Renal pelvis (tissue), 1 donor: ENCODE measurements at regions not wholly inside any gene's neighbourhood (a gene's known extent, or its start where the extent isn't known, plus 50 kb on each side); places are given as distances from the start of the nearest gene placed in this dataset.

Experiments
- DNase-seq: peaks from one replicate; pipeline ENCODE4 v3.0.0-alpha.2; 2013

DNA sequence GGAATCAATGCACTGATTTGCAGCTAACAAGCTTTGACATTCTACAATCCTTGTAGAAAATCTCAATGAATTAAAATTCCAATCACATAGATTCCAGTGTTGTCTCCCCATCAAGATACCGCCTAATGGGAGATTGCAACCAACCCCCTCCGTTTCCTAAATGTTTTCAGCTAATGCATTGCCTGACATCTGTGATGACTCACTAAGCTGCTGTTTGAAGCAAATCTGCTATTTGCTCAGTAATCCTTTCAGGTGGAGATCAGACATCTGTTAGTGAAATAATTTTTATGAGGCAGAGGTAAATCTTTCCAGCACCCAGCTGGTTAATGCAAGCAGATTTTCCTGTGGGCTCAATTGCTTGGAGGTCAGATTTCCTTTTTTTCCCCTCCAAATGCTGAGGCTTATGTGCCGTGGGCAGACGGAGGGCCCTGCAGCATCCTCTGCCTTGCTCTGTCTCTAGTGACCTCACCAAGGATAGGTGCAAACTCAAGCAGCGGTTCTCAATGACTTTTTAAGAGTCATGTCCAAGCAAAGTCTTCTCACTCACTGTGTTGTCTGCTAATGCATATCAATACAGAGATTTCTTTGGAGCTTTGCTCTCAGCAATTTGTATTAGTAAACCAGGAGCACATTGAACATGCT, 91.1 kb upstream of the RAB3GAP2 start:
- DNase-seq: peak; percentile 9

DNA sequence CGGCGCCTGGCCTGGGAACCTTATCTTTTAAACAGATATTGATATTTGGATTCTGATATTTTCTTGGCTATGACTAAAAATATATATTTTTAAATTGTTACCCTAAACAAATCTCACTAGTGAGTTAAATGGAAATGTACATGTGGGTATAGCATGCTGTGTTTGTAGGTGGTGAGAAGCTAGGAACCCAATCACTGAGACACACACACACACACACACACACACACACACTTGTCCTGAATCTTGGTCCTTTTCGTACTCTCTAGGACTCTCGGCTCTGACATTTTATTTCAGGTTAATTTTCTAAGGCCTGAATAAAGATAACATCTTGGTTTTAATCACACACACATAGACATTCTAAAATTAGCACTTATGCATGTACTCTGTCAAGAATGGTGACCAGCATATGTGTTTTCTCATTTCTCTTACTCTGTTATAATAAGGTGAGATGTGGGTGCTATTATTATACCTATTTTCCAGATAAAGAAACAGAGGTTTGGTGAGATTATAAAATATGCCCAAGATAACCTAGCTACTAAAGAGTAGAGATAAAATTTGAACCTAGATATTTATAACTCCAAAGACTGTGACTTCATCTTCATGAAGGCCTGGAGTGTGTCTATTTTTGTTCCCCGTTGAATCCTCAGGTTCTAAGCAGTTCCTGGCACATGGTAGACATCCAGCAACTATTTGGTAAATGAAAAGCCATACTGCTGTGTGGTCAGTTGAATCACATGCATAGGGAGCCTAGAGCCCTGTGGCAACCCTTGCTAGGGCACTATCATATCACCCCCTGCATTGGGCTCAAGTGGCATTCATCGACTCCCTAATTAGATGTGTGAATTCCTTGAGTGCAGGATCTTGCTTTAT, 85.0 kb upstream of the RAB3GAP2 start:
- DNase-seq: no peak

DNA sequence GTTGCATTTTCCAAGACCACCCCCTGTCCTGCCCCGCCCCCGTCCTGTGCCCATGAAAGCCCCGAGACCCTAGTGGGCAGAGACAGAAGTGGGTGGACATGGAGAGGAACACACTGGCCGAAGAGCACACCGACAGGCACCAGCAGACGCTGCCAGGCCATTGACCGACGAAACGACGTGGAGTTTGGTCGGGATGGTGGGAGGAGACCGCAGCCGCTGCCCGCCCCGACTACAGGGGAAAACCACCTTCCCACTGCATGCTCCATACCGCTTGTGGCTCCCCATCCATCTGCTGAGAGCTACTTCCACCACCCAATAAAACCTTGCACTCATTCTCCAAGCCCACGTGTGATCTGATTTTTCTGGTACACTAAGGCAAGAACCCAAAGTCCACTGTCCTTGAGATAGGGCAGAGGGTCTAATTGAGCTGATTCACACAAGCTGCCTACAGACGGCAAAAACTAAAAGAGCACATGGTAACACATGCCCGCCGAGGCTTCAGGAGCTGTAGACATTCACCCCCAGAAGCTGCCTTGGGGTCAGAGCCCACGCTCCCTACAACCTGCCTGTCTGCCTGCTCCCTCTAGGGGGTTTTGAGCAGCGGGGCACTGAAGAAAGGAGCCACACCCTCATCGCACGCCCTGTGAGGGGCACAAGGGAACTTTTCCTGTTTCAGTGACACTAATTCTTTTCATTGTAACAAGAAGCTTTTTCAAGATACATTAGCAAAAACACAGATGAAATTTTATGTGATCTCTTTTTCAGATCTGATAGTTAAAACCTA, 81.2 kb upstream of the RAB3GAP2 start:
- DNase-seq: no peak

DNA sequence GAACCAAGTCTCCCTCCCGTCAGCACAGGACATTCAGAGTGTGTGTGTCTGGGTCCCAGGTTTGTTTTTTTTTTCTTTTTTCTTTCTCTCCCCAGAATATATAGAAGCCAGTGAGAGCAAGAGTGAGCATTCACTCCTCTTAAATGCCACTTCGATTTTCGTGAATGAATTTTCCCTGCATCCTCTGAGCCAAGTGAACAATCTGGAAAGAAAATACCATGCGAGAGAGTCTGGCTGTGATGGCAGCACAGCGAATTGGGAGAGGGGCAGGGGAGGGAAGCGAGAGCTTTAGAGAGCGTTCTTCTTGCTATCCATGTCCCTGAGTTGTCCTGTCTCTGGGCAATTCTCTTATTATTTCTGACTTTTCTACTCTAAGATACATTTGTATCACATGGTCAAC, 76.0 kb upstream of the RAB3GAP2 start:
- no peak for DNase-seq

DNA sequence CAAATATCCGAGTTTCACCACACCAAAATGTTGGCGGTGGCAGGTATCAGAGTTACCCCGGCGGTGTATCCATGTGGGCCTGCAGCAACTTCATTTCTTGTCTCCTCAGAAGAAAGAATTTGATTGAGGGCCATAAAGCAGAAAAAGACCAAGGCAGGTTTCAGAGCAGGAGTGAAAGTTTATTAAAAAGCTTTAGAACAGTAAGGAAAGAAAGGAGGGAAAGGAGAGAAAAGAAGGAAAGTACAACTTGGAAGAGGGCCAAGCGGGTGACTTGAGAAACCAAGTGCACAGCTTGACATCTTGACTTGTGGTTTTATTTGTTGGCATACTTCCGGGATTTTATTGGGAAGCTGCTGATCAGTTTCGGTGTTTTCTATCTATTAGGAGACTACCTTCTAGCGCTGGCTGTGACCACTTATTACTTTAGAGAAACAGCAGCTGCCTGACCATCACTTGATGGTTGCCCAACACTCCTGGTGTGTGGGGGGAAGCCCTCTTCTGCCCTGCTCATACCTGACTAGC, 75.5 kb upstream of the RAB3GAP2 start:
- no peak for DNase-seq

DNA sequence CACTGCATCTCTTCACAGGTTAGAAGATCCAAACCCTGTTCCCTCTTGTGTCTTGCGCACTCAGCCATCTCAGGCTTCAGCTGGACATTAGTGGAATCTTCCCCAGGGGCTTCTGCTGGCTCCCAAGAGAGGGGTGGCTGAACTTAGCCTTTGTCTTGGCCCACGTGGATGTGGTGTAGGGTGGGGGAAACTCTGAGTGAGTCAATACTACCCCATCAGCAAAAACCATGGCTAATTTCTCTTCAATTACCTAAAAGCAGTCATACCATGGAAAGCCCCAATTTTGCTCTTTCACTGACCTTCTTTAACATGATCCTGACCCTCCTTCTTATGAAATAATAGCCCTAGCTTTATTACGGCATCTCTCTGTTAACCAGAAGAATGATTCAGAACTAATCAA, 72.5 kb upstream of the RAB3GAP2 start:
- no peak for DNase-seq

DNA sequence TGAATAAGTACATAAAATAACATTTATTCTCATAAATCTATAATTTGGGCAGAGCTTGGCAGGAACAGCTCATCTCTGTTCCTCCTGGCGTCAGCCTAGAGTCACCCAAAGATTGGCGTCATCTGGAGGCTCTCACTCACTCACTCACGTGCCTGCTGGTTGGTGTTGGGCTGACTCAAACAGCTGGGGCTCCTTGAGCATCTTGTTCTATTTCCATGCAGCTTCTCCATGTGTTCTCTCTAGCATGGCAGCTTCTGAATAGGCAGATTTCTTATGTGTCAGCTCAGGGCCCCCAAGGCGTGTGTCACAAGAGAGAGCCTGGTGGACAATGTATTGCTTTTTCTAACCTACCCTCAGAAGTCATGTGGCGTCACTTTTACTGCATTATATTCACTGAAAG, 70.6 kb upstream of the RAB3GAP2 start:
- DNase-seq: no peak

DNA sequence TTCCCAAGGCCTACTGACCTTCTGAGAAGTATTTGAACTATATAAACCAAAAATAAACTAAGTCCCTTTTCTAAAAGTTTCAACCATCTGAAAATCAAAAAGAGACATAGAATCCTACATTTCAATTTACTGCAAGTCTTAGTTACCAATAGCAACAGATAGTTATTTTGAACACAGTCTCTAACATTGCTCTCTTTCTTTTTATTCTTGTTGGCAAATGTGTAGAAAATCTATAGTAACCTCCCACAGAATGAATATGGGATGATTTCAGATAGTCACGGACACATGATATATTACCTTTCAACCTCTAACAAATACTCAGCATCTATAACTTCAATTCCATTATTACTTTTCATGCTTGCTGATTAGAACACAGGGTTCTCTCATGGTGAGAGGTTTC, 68.9 kb upstream of the RAB3GAP2 start:
- no peak for DNase-seq

DNA sequence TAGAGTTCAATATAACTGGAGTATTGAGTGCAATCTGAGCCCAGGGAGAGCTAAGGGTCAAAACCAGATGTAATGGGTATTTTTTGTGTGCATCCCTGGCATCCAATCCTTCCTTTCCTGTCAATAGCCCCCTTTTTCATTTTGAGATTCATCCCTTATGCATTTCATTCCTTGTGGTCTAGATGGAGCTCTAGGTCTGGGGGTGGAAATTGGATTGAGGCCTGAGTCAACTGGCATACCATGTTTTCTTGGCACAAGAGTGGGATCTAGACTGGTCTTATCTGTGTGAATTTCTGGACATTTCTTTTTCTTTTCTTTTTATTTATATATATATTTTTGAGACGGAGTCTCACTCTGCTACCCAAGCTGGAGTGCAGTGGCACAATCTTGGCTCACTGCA, 67.3 kb upstream of the RAB3GAP2 start:
- no peak for DNase-seq

DNA sequence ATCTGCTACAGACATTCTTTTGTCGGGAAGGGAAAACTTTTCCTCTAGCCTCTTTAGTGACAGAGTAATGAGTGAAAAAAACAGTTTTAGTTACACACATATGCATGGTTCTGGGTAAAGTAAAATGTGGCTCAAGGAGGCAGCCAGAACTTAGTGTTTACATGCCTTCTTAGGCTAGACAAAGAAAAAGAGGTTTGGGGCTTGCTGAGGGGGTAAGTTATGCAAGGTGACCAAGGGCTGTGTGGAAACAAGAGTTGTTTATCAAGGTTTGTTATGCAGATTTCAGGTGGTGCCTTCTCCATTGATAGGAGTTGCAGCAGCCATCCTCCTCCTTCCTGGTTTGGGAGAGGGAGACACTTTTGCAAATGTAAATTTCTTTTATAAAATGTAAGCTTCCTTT, 66.5 kb upstream of the RAB3GAP2 start:
- no peak for DNase-seq

DNA sequence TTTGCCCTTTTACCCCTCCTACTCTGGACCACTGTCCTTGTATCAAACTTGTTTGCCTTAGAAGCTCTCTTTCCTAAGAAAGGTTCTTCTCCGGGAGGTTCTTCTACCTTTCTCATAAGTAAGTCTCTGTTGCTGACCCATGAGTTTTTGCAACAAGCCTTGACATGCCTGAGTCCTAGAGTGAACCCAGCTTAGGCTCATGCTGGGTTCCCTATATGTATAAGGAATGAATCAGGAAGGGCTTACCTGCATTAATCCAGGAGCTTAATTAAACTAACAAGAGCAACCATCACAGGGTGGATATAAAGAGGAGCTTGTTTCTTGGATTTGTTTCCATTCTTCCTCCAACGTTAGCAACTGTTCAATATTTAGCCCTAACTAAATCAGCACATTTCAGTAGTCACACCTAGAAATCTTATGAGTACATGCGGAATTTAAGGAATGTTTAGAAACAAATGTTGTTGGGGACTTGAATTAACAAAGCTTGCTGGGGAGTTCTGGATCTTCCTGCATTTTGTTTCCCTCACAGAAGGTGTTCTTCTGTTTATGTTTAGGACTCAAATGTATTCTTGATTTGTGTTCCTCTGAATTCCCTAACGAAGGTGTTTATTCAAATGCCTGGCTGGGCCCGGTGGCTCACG, 64.3 kb upstream of the RAB3GAP2 start:
- no peak for DNase-seq

DNA sequence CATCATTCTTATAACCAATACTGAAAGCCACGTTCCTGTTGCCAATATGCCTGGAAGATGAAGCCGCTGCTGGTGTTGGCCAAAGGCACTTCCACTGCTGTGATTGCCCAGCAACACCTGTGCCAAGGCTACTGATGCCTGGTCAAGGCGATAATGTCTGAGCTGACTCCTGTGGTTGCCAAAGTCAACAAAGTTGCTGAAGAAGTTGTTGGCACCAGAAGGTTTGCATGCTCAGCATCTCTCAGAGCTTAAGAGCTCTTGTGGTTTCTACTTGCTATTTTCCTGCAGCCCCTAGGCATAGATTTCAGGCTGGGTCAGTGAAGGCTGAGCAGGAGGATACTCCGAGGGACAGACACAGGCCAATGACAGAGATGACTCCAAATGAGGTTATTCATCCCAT, 63.4 kb upstream of the RAB3GAP2 start:
- no peak for DNase-seq

DNA sequence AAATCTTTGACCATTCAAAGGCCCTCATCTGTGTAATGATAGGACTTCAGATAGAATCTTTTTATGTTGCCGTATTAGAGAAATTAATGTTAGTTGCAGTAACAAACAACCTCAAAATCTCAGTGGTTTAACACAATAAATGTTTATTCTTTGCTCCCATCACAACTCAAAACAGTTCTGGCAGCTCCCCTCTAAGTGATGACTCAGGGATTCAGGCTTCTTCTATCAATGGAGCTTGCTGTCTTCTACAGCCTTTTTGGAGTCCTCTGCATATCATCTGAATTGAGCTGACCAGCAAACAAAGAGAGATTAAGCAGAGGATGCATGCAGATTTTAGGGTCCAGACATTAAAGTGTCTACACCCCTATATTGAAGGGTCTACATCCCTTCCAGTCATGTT, 59.1 kb upstream of the RAB3GAP2 start:
- DNase-seq: no peak

DNA sequence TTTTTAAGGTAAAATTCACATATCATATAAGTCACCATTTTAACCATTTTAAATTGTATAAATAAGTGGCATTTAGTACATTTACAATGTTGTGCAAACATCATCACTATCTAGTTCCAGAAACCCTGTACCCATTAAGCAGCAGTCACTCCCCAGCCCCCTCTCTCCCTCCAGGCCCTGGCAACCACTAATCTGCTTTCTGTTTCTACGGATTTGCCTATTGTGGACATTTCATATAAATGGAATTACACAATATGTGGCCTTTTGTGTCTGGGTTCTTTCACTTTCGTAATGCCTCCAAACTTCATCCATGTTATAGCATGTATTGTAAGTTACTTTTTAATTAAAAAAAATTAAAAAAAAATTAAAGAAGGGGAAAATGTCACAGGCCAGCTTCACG, 58.0 kb upstream of the RAB3GAP2 start:
- no peak for DNase-seq

DNA sequence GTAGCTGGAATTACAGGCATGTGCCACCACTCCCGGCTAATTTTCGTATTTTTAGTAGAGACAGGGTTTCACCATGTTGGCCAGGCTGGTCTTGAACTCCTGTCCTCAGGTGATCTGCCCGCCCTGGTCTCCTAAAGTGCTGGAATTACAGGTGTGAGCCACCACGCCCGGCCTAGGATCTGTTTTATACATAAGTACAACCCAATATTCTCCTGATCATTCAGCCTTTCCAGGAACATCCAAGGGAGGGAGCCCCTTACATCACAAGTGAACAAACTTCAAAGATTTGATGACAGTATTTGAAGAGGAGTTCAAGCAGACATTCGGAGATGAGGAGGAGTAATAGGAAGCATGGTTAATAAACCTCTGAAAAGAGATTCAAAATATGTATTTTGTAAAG, 54.9 kb upstream of the RAB3GAP2 start:
- no peak for DNase-seq

DNA sequence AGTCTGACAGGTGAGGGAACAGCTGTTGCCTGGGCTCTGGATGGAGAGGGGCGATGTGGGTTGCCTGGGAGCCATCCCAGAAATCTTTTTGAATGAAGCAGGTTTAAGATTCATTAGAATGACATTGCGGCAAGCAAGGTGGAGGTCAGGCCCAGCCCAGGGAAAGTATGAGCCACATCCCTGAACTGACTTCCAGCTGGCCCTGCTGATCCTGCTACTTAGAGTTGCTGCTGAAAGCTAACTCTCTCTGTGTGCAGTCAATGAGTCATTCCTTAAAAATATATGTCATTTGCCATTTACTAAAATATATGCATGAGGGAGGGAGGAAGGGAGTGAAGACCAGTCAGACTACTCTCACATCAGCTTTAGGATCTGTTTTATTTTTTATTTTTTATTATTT, 54.3 kb upstream of the RAB3GAP2 start:
- no peak for DNase-seq

DNA sequence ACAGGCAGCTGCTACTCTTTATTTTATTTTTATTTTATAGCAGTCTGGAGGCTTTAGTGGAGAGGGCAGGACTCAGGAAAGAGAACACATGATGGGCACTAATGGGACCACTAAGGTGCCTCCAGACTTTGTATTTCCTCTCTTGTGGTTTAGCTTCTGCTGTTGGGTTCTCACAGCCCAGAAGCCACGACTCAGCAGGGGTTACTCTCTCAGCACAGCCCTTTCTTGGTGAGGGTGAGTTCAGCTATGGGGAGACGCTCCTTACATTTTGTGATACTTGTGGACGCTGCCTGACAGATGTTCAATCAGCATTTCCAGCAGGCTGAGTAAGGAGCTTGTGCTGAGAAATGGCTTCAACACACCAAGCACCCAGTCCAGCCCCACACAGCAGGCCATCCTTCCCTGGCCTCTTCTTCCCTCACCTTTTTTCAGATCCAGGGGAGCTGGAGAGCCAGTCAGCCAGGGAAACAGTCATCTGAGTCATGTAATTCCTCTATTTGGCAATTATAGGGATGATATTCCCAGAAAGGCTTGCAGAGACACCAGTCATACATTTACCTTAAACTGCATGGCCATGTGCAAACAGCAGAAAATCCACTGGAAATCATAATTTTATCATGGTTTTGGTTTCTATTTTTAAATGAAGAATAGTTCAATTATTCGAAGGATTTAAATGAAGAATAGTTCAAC, 53.2 kb upstream of the RAB3GAP2 start:
- no peak for DNase-seq

DNA sequence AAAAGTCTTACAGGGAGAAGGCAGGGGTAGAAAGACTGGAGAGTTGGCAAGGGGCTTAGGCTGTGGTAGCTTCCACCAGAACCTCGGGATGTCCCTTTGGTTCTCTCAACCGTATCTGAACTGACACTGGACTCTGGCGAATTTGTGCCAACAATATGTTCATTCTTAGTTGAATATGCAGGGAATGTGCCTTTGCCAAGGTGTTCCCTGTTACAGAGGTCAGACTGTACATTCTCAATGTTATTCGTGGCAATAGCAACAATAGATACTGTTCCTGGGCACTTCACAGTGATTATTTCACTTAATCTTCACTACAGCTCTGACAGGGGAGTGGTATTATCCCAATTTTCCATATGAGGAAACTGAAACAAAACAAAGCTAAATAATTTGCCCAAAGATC, 51.5 kb upstream of the RAB3GAP2 start:
- no peak for DNase-seq

DNA sequence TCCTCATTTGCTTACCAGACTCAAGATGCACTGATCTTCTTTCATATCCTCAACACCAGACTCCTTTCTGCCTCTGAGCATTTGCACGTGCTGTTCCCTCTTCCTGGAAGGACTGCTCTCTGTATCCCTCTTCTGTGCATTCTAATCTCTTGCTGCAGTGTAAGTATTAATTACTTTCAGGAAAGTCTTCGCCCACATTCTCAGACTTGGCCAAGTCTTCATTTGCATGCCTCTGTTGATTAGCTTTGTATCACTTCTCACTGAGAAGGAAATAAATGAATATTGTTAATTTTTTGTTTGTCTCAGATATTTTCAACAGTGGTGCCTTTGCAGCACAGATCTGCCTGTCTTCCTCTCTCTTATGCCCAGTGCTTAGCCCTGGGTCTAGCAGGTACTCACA, 50.3 kb upstream of the RAB3GAP2 start:
- no peak for DNase-seq
